ENCODE measurements at regions not wholly inside any gene's neighbourhood (a gene's known extent, or its start where the extent isn't known, plus 50 kb on each side); places are given as distances from the start of the nearest gene placed in this dataset.

DNA sequence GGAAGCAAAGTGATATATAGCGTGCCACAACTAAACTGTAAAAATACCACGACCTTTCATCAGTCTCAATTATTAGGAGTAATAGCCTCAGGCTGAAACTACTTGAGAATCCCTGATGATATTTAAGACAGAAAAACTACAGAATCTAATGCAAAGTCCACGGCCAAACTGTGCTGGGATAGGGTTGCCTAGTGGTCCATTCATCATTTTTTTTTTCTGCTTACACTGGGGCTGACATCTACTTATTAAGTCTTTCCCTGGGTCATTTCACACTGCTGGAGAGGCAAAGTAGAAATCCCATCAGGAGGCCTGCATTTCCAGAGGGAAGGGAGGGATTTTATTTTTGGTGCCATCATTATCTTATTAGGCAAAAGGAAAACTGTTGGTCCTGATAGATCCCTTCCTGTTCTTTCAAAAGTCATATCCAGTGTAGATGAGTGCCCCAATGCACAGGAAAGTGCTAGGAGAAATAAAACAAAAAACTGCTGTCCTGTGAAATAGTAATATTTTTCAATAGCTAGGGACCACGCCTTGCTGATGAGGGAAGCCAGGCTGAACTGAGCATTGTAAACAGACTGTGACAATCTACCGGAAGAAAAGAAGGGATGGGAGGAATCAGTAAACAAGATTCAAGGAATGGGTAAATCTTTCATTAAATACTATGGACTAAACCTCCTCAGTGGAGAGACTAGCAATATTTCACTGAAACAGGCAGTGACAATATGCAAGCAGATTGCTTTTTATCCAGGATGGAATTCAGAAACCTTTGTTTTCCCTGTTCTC is 644.3 kb downstream of the IRS1 start:
- peak; percentile 15 for DNase-seq (ENCODE audit: extremely low read depth, low read depth)

DNA sequence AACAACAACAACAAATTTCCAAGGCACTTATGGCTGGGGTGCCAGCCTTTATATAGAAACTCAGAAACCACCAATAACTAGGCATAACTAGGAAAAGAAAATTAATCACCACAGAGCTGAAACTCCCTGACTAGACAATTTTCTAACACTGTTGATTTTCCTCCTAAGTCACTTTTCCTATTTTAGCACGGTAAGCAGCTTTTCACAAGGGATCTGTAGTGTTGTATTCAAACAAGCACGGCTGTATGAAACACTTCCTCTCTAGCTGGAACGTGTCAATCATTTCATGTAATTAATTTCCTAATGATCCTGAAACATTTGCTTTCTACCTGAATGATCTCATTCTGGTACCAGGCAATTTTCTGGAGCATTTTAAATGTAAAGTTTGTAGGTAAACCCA is 645.0 kb downstream of the IRS1 start:
- peak; percentile 8 for DNase-seq (ENCODE audit: extremely low read depth, low read depth)

DNA sequence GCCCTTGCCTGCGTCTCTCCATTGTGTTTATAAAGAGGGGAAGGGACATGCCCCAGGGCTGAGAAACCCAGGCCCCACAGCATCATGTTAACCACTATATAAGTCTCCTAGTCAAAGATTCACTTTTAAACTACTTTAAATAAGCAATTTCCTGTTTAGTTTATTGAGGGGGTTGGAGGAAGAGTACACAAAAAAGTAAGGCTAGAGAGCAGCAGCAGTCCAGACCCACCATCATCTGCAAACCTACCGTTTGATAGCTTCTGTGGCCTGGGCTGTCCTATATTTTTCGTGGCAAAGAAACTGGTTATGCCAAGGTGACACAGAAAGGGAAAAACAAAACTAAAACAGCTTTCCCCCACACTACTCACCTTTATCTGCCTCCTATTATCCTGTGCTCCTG is 646.1 kb downstream of the IRS1 start:
- DNase-seq (ENCODE audit: extremely low read depth, low read depth), result no peak

DNA sequence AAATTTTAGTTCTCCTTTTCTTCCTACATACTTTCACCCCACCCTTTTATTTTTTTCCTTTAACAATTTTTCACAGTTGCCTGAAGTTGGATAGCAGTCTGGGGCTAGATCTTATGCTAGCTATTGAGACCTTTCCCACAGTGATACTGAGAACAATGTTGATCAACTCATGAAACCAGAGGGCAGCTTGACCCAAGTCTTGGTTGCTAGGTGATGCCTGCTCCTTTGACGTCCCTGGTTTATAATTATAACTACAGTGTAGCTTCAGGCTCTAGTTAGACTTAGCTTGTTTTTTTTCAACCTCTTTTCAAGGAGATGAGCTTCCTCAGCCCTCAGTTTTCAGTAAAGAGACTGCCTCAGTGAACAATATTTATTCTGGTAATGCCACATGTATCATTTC is 648.5 kb downstream of the IRS1 start:
- DNase-seq (ENCODE audit: extremely low read depth, low read depth), result no peak

DNA sequence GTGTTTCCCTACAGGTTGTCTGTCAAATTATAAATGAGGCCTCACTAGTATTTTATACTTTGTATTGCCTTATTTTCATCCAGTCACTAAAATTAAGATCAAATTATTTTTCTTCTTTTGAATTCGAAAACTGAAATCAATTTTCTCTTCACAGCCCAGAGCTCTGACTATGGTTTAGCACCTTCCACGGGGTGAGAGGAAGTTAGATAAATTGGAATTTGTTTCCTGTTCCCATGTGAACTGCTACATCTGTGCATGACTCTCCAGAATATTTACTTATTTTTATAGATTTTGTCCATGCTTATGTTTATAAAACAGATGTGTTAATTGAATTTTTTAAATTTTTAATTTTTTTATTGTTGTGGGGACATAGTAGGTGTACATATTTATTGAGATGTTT is 656.5 kb downstream of the IRS1 start:
- no peak for DNase-seq (ENCODE audit: extremely low read depth, low read depth)

DNA sequence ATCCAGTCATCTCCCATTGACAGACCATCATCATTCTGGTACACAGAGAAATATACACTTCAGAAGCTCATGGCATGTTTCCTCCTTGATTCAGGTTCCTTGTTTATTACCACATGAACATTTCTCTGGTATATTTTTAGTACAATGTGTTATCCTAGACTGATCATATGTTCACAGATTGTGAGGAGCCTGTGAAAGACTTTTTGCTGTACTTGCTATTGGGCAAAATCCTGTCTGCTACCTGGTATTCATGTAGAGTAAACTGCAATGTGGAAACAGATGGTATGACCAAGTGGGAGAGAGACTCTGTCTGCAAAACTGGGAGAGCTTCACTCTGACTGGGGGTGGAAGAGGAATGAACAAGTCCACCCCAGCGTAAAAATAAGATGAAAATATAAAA is 657.2 kb downstream of the IRS1 start:
- no peak for DNase-seq (ENCODE audit: extremely low read depth, low read depth)

DNA sequence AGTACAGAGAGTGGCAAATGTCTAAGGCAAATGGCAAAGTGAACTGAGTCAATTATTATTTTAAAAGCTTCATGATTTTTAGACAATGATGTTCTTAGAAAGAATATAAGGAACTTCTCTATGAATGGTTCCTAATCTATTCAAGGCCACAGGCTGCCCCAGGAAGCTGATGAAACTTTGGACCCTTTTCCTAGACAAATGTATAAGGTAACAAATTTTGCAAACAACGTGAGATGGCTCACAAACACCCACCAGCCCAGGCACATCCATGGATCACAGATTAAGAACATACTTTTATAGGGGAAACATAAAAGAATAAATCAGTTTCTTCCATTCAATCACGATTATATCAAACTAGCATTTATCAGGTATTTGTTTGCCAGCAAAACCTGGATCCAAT is 659.0 kb downstream of the IRS1 start:
- no peak for DNase-seq (ENCODE audit: extremely low read depth, low read depth)

DNA sequence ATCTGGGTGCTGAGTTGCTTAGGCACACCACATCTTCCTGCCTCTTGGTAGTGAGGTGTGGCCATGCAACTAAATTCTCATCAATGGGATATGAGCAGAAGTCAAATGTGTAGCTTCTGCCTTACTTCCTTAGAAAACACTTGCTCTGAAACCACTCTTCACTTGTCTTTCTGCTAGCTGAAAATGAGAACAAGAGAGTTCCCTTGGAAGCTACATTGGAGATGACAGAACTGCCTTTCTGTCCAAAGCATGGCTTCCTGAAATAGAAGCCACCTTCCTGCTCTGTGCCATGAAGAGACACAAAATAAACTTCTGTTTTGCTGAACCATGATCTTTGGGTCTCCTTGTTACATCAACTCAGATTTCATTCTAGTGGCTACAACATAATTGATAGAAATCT is 659.9 kb downstream of the IRS1 start:
- DNase-seq (ENCODE audit: extremely low read depth, low read depth), result no peak

DNA sequence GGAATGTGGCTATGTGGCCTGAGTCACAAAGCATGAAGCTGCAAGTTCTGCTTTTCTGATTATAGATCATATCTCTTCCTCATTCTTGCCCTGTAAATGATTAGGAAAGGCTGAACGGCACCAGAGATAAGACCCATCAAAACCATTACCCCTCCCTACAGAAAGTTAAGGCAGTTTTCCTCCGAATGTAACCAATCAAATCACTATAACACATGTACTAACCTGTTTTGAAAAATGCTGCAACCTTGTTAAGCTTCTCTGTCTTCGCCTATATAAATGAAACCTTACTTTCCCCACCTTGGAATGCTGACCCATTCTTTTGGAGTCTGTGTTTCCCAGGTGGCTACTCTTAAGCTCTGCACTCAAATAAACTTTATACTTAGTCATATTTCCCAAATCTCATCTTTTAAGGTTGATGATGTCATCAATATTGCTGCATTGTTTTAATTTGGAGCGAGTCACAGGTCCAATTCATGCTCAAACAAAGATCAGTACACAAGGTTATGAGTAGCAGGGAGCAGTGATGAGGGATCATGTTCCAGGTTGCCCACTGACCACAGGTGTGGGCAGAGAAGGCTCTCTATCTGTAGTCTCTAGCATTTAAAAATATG is 662.3 kb downstream of the IRS1 start:
- no peak for DNase-seq (ENCODE audit: extremely low read depth, low read depth)

DNA sequence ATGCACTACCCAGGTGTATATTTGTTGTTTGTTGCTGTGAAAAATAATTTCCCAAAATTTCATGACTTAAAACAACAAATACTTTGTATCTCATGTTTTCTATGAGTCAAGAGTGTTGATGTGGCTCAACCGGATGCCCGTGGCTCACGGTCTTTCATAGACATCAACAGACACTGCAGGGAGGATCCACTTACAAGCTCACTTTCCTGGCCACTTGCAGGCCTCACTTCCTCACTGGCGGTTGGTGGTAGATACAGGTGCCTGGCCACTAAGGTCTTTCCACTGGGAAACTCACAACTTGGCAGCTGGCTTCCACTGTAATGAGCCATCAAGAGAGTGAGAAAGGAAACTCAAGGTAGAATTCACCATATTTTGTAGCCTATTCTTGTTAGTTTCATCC is 662.9 kb downstream of the IRS1 start:
- DNase-seq (ENCODE audit: extremely low read depth, low read depth), result no peak

DNA sequence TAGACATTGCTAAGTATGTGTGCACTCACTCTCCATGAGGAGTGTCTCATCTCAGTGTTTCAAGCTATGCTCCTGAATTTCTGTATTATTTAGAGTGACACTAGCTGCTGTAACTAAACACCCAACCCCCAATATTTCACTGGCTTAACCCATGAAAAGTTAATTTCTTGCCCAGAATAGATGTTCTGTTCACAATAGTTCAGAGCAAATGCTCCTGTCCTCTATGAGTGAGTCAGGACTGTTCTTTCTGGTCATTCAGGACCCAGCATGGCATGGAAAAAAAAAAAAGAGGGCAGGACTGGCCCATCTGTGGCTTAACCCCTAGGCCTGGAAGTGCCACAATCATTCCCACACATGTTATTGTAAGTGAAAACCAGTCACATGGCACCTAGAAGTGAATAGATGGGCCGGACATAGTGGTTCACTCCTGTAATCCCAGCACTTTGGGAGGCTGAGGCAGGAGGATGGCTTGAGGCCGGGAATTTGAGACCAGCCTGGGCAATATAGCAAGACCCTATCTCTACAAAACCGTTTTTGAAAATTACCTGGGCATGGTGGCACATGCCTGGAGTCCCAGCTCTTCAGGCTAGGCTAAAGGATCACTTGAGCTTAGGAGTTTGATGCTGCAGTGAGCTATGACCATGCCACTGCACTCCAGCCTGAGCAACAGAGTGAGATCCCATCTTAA is 663.6 kb downstream of the IRS1 start:
- DNase-seq (ENCODE audit: extremely low read depth, low read depth), result no peak

DNA sequence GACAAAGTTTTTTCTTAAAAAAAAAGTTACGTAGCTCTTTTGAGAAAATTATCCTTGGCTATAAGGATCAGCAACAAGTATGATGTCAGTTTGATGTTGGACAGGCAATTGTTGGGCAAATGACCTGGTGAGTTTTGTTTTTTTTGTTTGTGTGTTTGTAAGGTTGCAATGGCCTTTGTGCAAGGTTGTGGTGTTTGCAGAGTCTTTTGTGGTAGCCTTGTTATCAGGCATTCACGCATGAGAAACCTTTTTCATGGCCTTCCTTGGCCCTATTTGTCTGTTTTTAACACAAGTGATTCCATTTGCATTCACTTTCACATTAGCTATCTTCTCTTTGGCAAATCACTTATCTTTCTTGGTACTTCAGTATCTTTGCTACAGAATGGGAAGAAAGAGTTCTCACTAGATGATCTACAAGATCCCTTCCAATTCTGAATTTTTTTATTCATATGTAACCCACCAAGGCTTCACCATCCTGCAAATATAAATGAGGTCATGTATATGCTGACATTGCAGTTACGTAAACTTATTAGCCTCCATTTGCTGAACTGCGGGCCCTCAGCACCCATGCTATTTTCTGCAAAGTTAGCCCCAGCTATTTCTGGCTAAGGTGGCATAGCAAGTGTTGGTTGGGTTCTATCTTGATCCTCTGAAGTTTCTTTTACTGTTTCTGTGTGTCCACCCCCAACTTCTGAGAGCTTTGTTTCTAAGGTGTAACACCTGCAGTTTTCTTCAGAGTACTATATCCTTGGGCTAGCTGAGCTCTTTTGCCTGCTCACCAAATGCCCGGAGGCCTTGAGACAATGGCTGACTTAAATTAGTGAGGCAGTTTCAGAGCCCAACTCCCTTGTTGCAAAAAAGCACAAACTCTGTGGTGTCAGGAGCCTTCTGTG is 667.1 kb downstream of the IRS1 start:
- no peak for DNase-seq (ENCODE audit: extremely low read depth, low read depth)

DNA sequence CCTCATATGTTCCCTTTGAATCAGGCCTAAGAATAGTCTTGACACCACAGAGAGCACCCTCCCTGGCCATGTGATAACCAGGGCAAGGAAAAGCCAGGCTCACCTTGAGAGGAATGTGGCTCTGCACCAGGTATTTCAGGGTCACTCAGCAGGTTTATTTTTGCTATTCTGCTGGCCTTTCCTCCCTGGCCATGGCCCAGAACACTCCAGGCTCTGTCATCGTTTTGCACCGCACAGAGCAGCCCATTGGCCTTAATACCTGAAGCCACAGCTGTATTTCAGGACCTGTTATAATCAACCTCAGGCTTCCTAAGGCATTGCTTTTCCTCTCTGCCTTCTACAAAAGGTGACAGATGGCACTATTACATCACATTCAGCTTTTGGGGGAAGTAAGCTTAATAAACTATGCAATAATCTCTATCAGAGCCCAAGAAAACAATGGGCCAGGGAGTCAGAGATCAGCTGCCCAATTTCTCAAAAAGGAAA is 668.3 kb downstream of the IRS1 start:
- DNase-seq (ENCODE audit: extremely low read depth, low read depth), result no peak

DNA sequence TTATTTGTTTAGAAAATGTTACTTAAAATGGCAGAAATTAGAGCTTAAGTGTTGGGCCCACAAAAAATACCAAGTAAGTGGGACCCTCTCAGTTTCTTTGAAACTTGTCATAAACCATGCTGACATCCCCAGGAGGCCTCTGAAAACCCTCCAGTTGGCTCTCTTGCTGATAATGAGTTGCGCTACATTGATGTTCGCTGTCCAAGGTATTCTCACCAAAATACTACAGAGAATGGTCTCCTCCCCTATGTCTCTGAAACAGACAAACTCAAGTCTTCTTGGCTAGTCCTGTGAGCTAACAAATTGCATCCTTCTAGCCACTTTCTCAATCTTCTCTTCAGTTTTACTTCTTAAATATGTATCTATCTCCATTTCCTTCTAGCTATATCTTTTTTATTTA is 669.4 kb downstream of the IRS1 start:
- DNase-seq (ENCODE audit: extremely low read depth, low read depth), result no peak

DNA sequence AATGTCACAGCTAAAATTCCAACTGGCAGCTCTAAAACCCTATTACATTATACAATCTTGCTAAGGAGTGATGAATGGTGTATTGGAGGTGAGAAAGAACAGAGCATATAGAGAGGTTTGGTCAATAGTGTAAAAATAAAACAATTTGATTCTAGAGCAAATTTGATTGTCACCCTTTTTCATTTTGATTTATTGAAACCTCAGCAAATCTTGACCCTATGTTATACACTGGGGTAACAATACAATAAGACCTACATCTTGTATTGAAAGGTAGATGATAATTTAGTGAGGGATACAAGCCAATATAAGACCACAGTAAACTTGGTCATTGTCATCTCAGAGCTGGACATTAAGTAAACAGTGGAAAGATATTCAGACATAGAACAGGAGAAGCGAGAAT is 671.9 kb downstream of the IRS1 start:
- DNase-seq (ENCODE audit: extremely low read depth, low read depth), result no peak

DNA sequence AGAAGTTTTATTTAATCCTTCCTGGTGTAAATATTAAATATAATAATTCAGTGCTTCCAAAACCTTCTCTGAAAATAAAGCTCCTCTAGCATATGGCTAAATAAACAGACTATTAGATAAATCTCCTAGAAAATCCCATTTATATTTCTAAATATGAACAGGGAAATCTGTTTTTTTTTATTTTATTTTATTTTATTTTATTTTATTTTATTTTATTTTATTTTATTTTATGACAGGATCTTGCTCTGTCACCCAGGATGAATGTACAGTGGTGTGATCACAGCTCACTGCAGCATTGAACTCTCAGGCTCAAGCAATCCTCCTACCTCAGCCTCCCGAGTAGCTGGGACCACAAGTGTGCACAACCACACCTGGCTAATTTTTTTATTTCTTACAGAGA is 673.5 kb downstream of the IRS1 start:
- DNase-seq (ENCODE audit: extremely low read depth, low read depth), result no peak

DNA sequence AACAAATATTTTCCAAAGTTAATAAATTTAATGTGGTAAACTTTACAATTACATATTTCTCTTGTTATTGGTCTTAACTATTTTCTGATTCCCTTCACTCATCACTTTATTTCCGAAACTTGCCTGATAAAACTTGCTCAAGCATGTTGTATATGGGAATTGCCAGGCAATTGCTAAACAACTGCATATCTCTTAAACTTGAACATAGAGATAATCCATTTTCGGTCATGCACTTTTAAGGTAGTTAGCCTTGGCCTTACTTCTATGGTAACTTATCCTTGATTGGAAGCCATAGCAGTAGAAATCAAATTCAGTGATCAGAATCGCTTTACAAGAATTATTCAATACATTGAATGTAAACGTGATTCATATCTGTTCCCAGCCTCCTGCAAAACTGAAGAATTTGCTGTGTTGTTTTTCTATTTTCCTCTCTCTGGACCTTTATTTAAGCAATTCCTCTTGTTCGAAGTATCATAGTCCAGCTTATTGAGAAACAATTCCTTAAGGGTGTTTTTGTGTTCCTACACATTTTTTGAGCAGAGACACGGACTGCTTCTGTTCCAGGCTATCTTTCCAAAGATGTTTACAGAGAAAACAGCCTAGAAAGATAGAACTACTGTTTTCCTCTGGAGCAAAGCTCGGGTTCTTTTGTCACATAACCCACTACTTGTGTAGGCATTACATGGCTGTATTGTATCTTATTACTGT is 674.3 kb downstream of the IRS1 start:
- DNase-seq (ENCODE audit: extremely low read depth, low read depth), result no peak

DNA sequence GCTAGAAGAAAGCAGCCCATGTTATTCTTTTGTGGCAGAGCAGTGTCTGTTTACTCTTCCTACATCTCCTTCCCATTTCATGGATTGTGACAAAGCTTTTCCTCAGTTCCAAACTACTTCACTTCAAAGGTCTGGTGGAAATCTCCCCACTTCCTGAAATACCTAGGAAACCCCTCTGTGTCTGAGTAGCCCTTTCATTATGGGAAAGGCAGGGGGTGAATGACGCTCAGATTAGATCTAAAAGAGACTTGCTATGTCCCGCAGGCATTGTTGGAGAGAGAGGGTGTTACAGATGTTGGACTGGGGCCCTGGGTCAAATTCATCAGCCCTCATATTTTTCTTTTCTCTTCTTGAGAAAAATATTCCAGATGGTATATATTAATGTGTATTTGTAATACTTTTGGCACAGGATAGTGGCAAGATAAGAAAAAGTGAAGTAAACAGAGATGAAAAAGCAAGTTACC is 675.0 kb downstream of the IRS1 start:
- DNase-seq (ENCODE audit: extremely low read depth, low read depth), result no peak

DNA sequence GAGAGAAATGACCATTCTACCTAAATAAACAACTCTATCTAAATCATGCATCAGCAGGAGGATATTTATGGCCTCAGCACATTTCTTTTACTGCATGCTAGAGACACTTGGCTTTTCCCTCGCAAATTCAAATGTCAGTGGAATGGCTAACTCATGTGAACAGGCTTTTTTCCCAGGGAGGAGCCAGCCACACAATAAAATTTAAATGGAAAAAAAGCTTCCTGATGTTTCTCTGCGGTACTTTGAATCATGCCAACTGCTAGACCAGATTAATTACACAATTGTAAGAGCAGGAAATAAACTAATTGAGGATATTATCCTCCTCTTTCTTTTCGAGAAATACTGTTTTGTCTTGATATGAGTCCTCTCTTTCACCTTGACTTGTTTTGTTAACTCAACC is 676.3 kb downstream of the IRS1 start:
- no peak for DNase-seq (ENCODE audit: extremely low read depth, low read depth)

DNA sequence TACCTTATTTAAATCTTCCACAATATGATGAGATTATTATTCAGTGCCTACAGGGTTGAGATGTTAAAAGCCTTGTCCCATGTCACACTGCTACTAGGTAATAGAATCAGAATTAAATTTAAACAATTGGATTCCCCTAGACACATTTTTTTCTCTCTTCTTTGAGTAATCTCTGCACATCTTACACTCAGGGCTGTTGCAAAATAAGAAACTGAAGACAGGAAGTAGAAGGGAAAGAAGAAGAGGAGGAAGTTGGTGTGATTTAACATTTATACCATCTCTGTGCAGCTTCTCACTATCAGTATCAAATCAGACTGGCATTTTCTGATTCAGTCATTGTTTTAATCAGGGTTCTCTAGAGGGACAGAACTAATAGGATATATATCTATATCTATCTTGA is 677.6 kb downstream of the IRS1 start:
- no peak for DNase-seq (ENCODE audit: extremely low read depth, low read depth)
